ENCODE measurements at regions not wholly inside any gene's neighbourhood (a gene's known extent, or its start where the extent isn't known, plus 50 kb on each side); places are given as distances from the start of the nearest gene placed in this dataset.
"Not testable (repeated sequence)": the region's sequence is repeated elsewhere in the genome, so short reads cannot be mapped to it uniquely, and the experiment has no call there.

- Histone ChIP-seq H3K36me3 (ENCODE audit: control insufficient read depth in 5 of 5, insufficient read depth in 5 of 5, low read length in 5 of 5) (no peaks in the 10 kb centered on the region), H3K9me3 (ENCODE audit: control insufficient read depth in 5 of 5, low read length in 5 of 5) (no peaks in the 10 kb centered on the region), H3K27me3 (ENCODE audit: control insufficient read depth in 5 of 5, insufficient read depth in 4 of 5, low read length in 5 of 5) (peaks cover 0 to 3% (median 0%) of the 10 kb centered on the region in 5 donors), H3K9ac (ENCODE audit: low read length in 5 of 5) (no peak overlapping the region), H3K4me3 (ENCODE audit: low read depth in 1 of 5, low read length in 5 of 5) (no peak overlapping the region), H3K27ac (ENCODE audit: low read depth, low read length) (no peak overlapping the region), H3K4me1 (ENCODE audit: control insufficient read depth in 5 of 5, insufficient read depth in 5 of 5, low read length in 5 of 5) (no peaks in the 10 kb centered on the region)
Observed at GRCh38 chr6:90678049-90678779, 91.3 kb upstream of the MAP3K7 start.

- Histone ChIP-seq H3K27ac (ENCODE audit: low read depth, low read length) (no peak overlapping the region), H3K9ac (ENCODE audit: low read length in 5 of 5) (no peak overlapping the region), H3K9me3 (ENCODE audit: control insufficient read depth in 5 of 5, low read length in 5 of 5) (no peaks in the 10 kb centered on the region), H3K36me3 (ENCODE audit: control insufficient read depth in 5 of 5, insufficient read depth in 5 of 5, low read length in 5 of 5) (no peaks in the 10 kb centered on the region), H3K27me3 (ENCODE audit: control insufficient read depth in 5 of 5, insufficient read depth in 4 of 5, low read length in 5 of 5) (peaks cover 0 to 3% (median 0%) of the 10 kb centered on the region in 5 donors), H3K4me1 (ENCODE audit: control insufficient read depth in 5 of 5, insufficient read depth in 5 of 5, low read length in 5 of 5) (no peaks in the 10 kb centered on the region), H3K4me3 (ENCODE audit: low read depth in 1 of 5, low read length in 5 of 5) (no peak overlapping the region)
Observed at GRCh38 chr6:90677440-90677839, 90.6 kb upstream of the MAP3K7 start.

- no peak overlapping the region for H3K4me3 ChIP-seq (ENCODE audit: low read depth in 1 of 5, low read length in 5 of 5)
- no peak overlapping the region for H3K9ac ChIP-seq (ENCODE audit: low read length in 5 of 5)
- H3K36me3 ChIP-seq (ENCODE audit: control insufficient read depth in 5 of 5, insufficient read depth in 5 of 5, low read length in 5 of 5): no peaks in the 10 kb centered on the region
- no peaks in the 10 kb centered on the region for H3K4me1 ChIP-seq (ENCODE audit: control insufficient read depth in 5 of 5, insufficient read depth in 5 of 5, low read length in 5 of 5)
- H3K27me3 ChIP-seq (ENCODE audit: control insufficient read depth in 5 of 5, insufficient read depth in 4 of 5, low read length in 5 of 5): peaks cover 0 to 3% (median 0%) of the 10 kb centered on the region in 5 donors
- no peaks in the 10 kb centered on the region for H3K9me3 ChIP-seq (ENCODE audit: control insufficient read depth in 5 of 5, low read length in 5 of 5)
- no peak overlapping the region for H3K27ac ChIP-seq (ENCODE audit: low read depth, low read length)
Observed at GRCh38 chr6:90676516-90677300, 89.8 kb upstream of the MAP3K7 start.

GRCh38 chr6:90675107-90675506 is 88.2 kb upstream of the MAP3K7 start:
- not testable (repeated sequence) for H3K4me3 ChIP-seq (ENCODE audit: low read depth in 1 of 5, low read length in 5 of 5); H3K9ac ChIP-seq (ENCODE audit: low read length in 5 of 5); H3K4me1 ChIP-seq (ENCODE audit: control insufficient read depth in 5 of 5, insufficient read depth in 5 of 5, low read length in 5 of 5); H3K9me3 ChIP-seq (ENCODE audit: control insufficient read depth in 5 of 5, low read length in 5 of 5); H3K27ac ChIP-seq (ENCODE audit: low read depth, low read length); H3K36me3 ChIP-seq (ENCODE audit: control insufficient read depth in 5 of 5, insufficient read depth in 5 of 5, low read length in 5 of 5); H3K27me3 ChIP-seq (ENCODE audit: control insufficient read depth in 5 of 5, insufficient read depth in 4 of 5, low read length in 5 of 5)

GRCh38 chr6:90674077-90674476 is 87.2 kb upstream of the MAP3K7 start:
- H3K4me1 ChIP-seq (ENCODE audit: control insufficient read depth in 5 of 5, insufficient read depth in 5 of 5, low read length in 5 of 5); H3K9ac ChIP-seq (ENCODE audit: low read length in 5 of 5); H3K9me3 ChIP-seq (ENCODE audit: control insufficient read depth in 5 of 5, low read length in 5 of 5); H3K27ac ChIP-seq (ENCODE audit: low read depth, low read length); H3K4me3 ChIP-seq (ENCODE audit: low read depth in 1 of 5, low read length in 5 of 5); H3K27me3 ChIP-seq (ENCODE audit: control insufficient read depth in 5 of 5, insufficient read depth in 4 of 5, low read length in 5 of 5); H3K36me3 ChIP-seq (ENCODE audit: control insufficient read depth in 5 of 5, insufficient read depth in 5 of 5, low read length in 5 of 5): not testable (repeated sequence)

GRCh38 chr6:90669846-90670245 is 83.0 kb upstream of the MAP3K7 start:
- H3K36me3 ChIP-seq (ENCODE audit: control insufficient read depth in 5 of 5, insufficient read depth in 5 of 5, low read length in 5 of 5): no peaks in the 10 kb centered on the region
- H3K27ac ChIP-seq (ENCODE audit: low read depth, low read length): no peak overlapping the region
- no peak overlapping the region for H3K9ac ChIP-seq (ENCODE audit: low read length in 5 of 5)
- no peaks in the 10 kb centered on the region for H3K27me3 ChIP-seq (ENCODE audit: control insufficient read depth in 5 of 5, insufficient read depth in 4 of 5, low read length in 5 of 5)
- no peaks in the 10 kb centered on the region for H3K9me3 ChIP-seq (ENCODE audit: control insufficient read depth in 5 of 5, low read length in 5 of 5)
- H3K4me3 ChIP-seq (ENCODE audit: low read depth in 1 of 5, low read length in 5 of 5): no peak overlapping the region
- no peaks in the 10 kb centered on the region for H3K4me1 ChIP-seq (ENCODE audit: control insufficient read depth in 5 of 5, insufficient read depth in 5 of 5, low read length in 5 of 5)

GRCh38 chr6:90669420-90669819 is 82.5 kb upstream of the MAP3K7 start:
- no peaks in the 10 kb centered on the region for H3K36me3 ChIP-seq (ENCODE audit: control insufficient read depth in 5 of 5, insufficient read depth in 5 of 5, low read length in 5 of 5)
- H3K9ac ChIP-seq (ENCODE audit: low read length in 5 of 5): no peak overlapping the region
- H3K4me3 ChIP-seq (ENCODE audit: low read depth in 1 of 5, low read length in 5 of 5): no peak overlapping the region
- H3K27ac ChIP-seq (ENCODE audit: low read depth, low read length): no peak overlapping the region
- H3K9me3 ChIP-seq (ENCODE audit: control insufficient read depth in 5 of 5, low read length in 5 of 5): no peaks in the 10 kb centered on the region
- no peaks in the 10 kb centered on the region for H3K27me3 ChIP-seq (ENCODE audit: control insufficient read depth in 5 of 5, insufficient read depth in 4 of 5, low read length in 5 of 5)
- H3K4me1 ChIP-seq (ENCODE audit: control insufficient read depth in 5 of 5, insufficient read depth in 5 of 5, low read length in 5 of 5): no peaks in the 10 kb centered on the region

- H3K9me3 ChIP-seq (ENCODE audit: control insufficient read depth in 5 of 5, low read length in 5 of 5): peaks cover 0 to 5% (median 4%) of the 10 kb centered on the region in 5 donors
- no peak overlapping the region for H3K9ac ChIP-seq (ENCODE audit: low read length in 5 of 5)
- no peaks in the 10 kb centered on the region for H3K4me1 ChIP-seq (ENCODE audit: control insufficient read depth in 5 of 5, insufficient read depth in 5 of 5, low read length in 5 of 5)
- no peaks in the 10 kb centered on the region for H3K27me3 ChIP-seq (ENCODE audit: control insufficient read depth in 5 of 5, insufficient read depth in 4 of 5, low read length in 5 of 5)
- no peak overlapping the region for H3K27ac ChIP-seq (ENCODE audit: low read depth, low read length)
- no peaks in the 10 kb centered on the region for H3K36me3 ChIP-seq (ENCODE audit: control insufficient read depth in 5 of 5, insufficient read depth in 5 of 5, low read length in 5 of 5)
- H3K4me3 ChIP-seq (ENCODE audit: low read depth in 1 of 5, low read length in 5 of 5): no peak overlapping the region
Observed at GRCh38 chr6:90668141-90668540, 81.3 kb upstream of the MAP3K7 start.

- Histone ChIP-seq H3K9me3 (ENCODE audit: control insufficient read depth in 5 of 5, low read length in 5 of 5) (peaks cover 0 to 7% (median 4%) of the 10 kb centered on the region in 5 donors), H3K4me1 (ENCODE audit: control insufficient read depth in 5 of 5, insufficient read depth in 5 of 5, low read length in 5 of 5) (no peaks in the 10 kb centered on the region), H3K4me3 (ENCODE audit: low read depth in 1 of 5, low read length in 5 of 5) (no peak overlapping the region), H3K27ac (ENCODE audit: low read depth, low read length) (no peak overlapping the region), H3K36me3 (ENCODE audit: control insufficient read depth in 5 of 5, insufficient read depth in 5 of 5, low read length in 5 of 5) (no peaks in the 10 kb centered on the region), H3K27me3 (ENCODE audit: control insufficient read depth in 5 of 5, insufficient read depth in 4 of 5, low read length in 5 of 5) (no peaks in the 10 kb centered on the region), H3K9ac (ENCODE audit: low read length in 5 of 5) (no peak overlapping the region)
Observed at GRCh38 chr6:90663873-90664272, 77.0 kb upstream of the MAP3K7 start.

- Histone ChIP-seq H3K27ac (ENCODE audit: low read depth, low read length) (no peak overlapping the region), H3K27me3 (ENCODE audit: control insufficient read depth in 5 of 5, insufficient read depth in 4 of 5, low read length in 5 of 5) (no peaks in the 10 kb centered on the region), H3K4me3 (ENCODE audit: low read depth in 1 of 5, low read length in 5 of 5) (no peak overlapping the region), H3K9me3 (ENCODE audit: control insufficient read depth in 5 of 5, low read length in 5 of 5) (peaks cover 0 to 7% (median 4%) of the 10 kb centered on the region in 5 donors), H3K9ac (ENCODE audit: low read length in 5 of 5) (no peak overlapping the region), H3K4me1 (ENCODE audit: control insufficient read depth in 5 of 5, insufficient read depth in 5 of 5, low read length in 5 of 5) (no peaks in the 10 kb centered on the region), H3K36me3 (ENCODE audit: control insufficient read depth in 5 of 5, insufficient read depth in 5 of 5, low read length in 5 of 5) (no peaks in the 10 kb centered on the region)
Observed at GRCh38 chr6:90663106-90663505, 76.2 kb upstream of the MAP3K7 start.

Data from subcutaneous abdominal adipose tissue (tissue), 5 donors.